ENCODE measurements at regions not wholly inside any gene's neighbourhood (a gene's known extent, or its start where the extent isn't known, plus 50 kb on each side); places are given as distances from the start of the nearest gene placed in this dataset.

- Histone ChIP-seq H3K4me3 (replicated peaks; ENCODE audit: insufficient read depth, low read length) (no peak overlapping the region), H3K27me3 (ENCODE audit: insufficient read depth, poor library complexity, severe bottlenecking) (no peaks in the 10 kb centered on the region), H3K27ac (replicated peaks) (no peak overlapping the region)
- no peak for DNase-seq (ENCODE audit: low read depth in 1 of 2, low spot score in 1 of 2)
- TF ChIP-seq REST (IDR thresholded peaks at IDR 0.05; ENCODE audit: insufficient replicate concordance, low read depth) (no peak), CTCF (IDR thresholded peaks at IDR 0.05; ENCODE audit: insufficient read depth, low read length) (no peak), SPI1 (IDR thresholded peaks at IDR 0.05; ENCODE audit: borderline replicate concordance, low read depth) (no peak), POLR2AphosphoS5 (IDR thresholded peaks at IDR 0.05; ENCODE audit: low read depth) (no peak), GABPA (IDR thresholded peaks at IDR 0.05; ENCODE audit: low read depth) (no peak)
These were observed 616.9 kb downstream of the ZIC1 start for GRCh38 chr3:148026009-148026588.

- H3K27me3 ChIP-seq (ENCODE audit: insufficient read depth, poor library complexity, severe bottlenecking) = no peaks in the 10 kb centered on the region
- no peak for DNase-seq (ENCODE audit: low read depth in 1 of 2, low spot score in 1 of 2)
- H3K27ac ChIP-seq (replicated peaks) = no peak overlapping the region
- no peak overlapping the region for H3K4me3 ChIP-seq (replicated peaks; ENCODE audit: insufficient read depth, low read length)
- TF ChIP-seq GABPA (IDR thresholded peaks at IDR 0.05; ENCODE audit: low read depth) (no peak), CTCF (IDR thresholded peaks at IDR 0.05; ENCODE audit: insufficient read depth, low read length) (no peak)
These were observed 621.8 kb downstream of the ZIC1 start for GRCh38 chr3:148030975-148031374.

- no peak overlapping the region for H3K4me3 ChIP-seq (replicated peaks; ENCODE audit: insufficient read depth, low read length)
- no peak for DNase-seq (ENCODE audit: low read depth in 1 of 2, low spot score in 1 of 2)
- H3K27ac ChIP-seq (replicated peaks) = no peak overlapping the region
- H3K27me3 ChIP-seq (ENCODE audit: insufficient read depth, poor library complexity, severe bottlenecking) = no peaks in the 10 kb centered on the region
- TF ChIP-seq SPI1 (IDR thresholded peaks at IDR 0.05; ENCODE audit: borderline replicate concordance, low read depth) = no peak
- TF ChIP-seq REST (IDR thresholded peaks at IDR 0.05; ENCODE audit: insufficient replicate concordance, low read depth) = no peak
- TF ChIP-seq GABPA (IDR thresholded peaks at IDR 0.05; ENCODE audit: low read depth) = no peak
- no peak for TF ChIP-seq CTCF (IDR thresholded peaks at IDR 0.05; ENCODE audit: insufficient read depth, low read length)
- no peak for TF ChIP-seq POLR2AphosphoS5 (IDR thresholded peaks at IDR 0.05; ENCODE audit: low read depth)
These were observed 625.2 kb downstream of the ZIC1 start for GRCh38 chr3:148034353-148034752.

- H3K27ac ChIP-seq (replicated peaks) = no peak overlapping the region
- TF ChIP-seq GABPA (IDR thresholded peaks at IDR 0.05; ENCODE audit: low read depth) = no peak
- TF ChIP-seq REST (IDR thresholded peaks at IDR 0.05; ENCODE audit: insufficient replicate concordance, low read depth) = no peak
- TF ChIP-seq POLR2AphosphoS5 (IDR thresholded peaks at IDR 0.05; ENCODE audit: low read depth) = no peak
- TF ChIP-seq CTCF (IDR thresholded peaks at IDR 0.05; ENCODE audit: insufficient read depth, low read length) = no peak
- no peak for TF ChIP-seq SPI1 (IDR thresholded peaks at IDR 0.05; ENCODE audit: borderline replicate concordance, low read depth)
- no peaks in the 10 kb centered on the region for H3K27me3 ChIP-seq (ENCODE audit: insufficient read depth, poor library complexity, severe bottlenecking)
- H3K4me3 ChIP-seq (replicated peaks; ENCODE audit: insufficient read depth, low read length) = no peak overlapping the region
- DNase-seq (ENCODE audit: low read depth in 1 of 2, low spot score in 1 of 2) = no peak
These were observed 627.2 kb downstream of the ZIC1 start for GRCh38 chr3:148036331-148036876.

Data from HL-60 (cell line).